CD14-positive monocyte (primary cell): ENCODE measurements at regions not wholly inside any gene's neighbourhood (a gene's known extent, or its start where the extent isn't known, plus 50 kb on each side); places are given as distances from the start of the nearest gene placed in this dataset.

Experiments used
- DNase-seq, 3 donors: peaks; one replicate each; pipeline ENCODE4 v3.0.0-alpha.2; 2011 to 2022
- H2AFZ ChIP-seq: 2 replicates; pipeline ENCODE4 v1.6.0; 2012; ENCODE audit warnings: mild to moderate bottlenecking, low read depth, low read length, inconsistent platforms; ENCODE audit not compliant: insufficient read depth, poor library complexity, severe bottlenecking
- H3K27ac ChIP-seq, 2 donors: 1 replicate in 1 of 2; 2 replicates in 1 of 2; pipeline ENCODE4 v1.5.1; 2012 to 2013; ENCODE audit warnings: low read length in 2 of 2, control low read depth in 1 of 2, inconsistent platforms in 1 of 2, low read depth in 1 of 2, mild to moderate bottlenecking in 1 of 2
- H3K27me3 ChIP-seq, 2 donors: one replicate each; pipeline versions ENCODE4 v1.6.0 to v1.6.1; 2011 to 2013; ENCODE audit warnings: low read length in 2 of 2; ENCODE audit not compliant: control insufficient read depth in 2 of 2, insufficient read depth in 2 of 2
- H3K36me3 ChIP-seq, 2 donors: replicated peaks in 1 of 2; 1 replicate in 1 of 2; 2 replicates in 1 of 2; pipeline versions ENCODE4 v1.5.1 to v1.6.1; 2012 to 2013; ENCODE audit warnings: low read length in 2 of 2, control low read depth in 1 of 2, inconsistent platforms in 1 of 2, mild to moderate bottlenecking in 1 of 2; ENCODE audit not compliant: insufficient read depth in 2 of 2, control insufficient read depth in 1 of 2
- H3K4me1 ChIP-seq, 2 donors: 1 replicate in 1 of 2; 2 replicates in 1 of 2; pipeline versions ENCODE4 v1.5.1 to v1.6.1; 2012 to 2013; ENCODE audit warnings: low read length in 2 of 2, control low read depth in 1 of 2, inconsistent platforms in 1 of 2, mild to moderate bottlenecking in 1 of 2, moderate library complexity in 1 of 2; ENCODE audit not compliant: insufficient read depth in 2 of 2, control insufficient read depth in 1 of 2
- H3K4me2 ChIP-seq: replicated peaks from 2 replicates; pipeline ENCODE3; 2012; ENCODE audit warnings: low read length, moderate library complexity, mild to moderate bottlenecking; ENCODE audit not compliant: poor library complexity, severe bottlenecking; ENCODE audit errors: extremely low read depth
- H3K4me3 ChIP-seq, 3 experiments: fragments of 200-600 bp in 1 of 3; sonication (generic) in 1 of 3; replicated peaks in 1 of 3; 1 replicate in 2 of 3; 2 replicates in 1 of 3; pipeline ENCODE4 v1.5.1; 2011 to 2013; ENCODE audit warnings: low read length in 3 of 3, mild to moderate bottlenecking in 3 of 3, control low read depth in 2 of 3, low read depth in 2 of 3, inconsistent platforms in 1 of 3, moderate library complexity in 1 of 3
- H3K79me2 ChIP-seq: 2 replicates; pipeline ENCODE4 v1.6.0; 2012; ENCODE audit warnings: mild to moderate bottlenecking, control low read depth, inconsistent platforms, low read length, moderate library complexity; ENCODE audit not compliant: insufficient read depth
- H3K9ac ChIP-seq: 2 replicates; pipeline ENCODE4 v1.6.0; 2017; ENCODE audit warnings: low read length, mild to moderate bottlenecking; ENCODE audit not compliant: insufficient read depth, poor library complexity, severe bottlenecking
- H3K9me3 ChIP-seq, 2 donors: replicated peaks in 1 of 2; 1 replicate in 1 of 2; 2 replicates in 1 of 2; pipeline versions ENCODE4 v1.5.1 to v1.6.1; 2012 to 2013; ENCODE audit warnings: low read length in 2 of 2, control low read depth in 1 of 2; ENCODE audit not compliant: control insufficient read depth in 1 of 2, insufficient read depth in 1 of 2
- H4K20me1 ChIP-seq: 2 replicates; pipeline ENCODE4 v1.6.0; 2012; ENCODE audit warnings: mild to moderate bottlenecking, low read length, control low read depth, moderate library complexity; ENCODE audit not compliant: insufficient read depth
- H3K27ac Mint-ChIP-seq, 7 donors: one replicate each; pipeline ENCODE4 v1.8.0; 2020; ENCODE audit warnings: mild to moderate bottlenecking in 7 of 7, mixed read lengths in 7 of 7, moderate library complexity in 6 of 7, inconsistent platforms in 2 of 7
- H3K27me3 Mint-ChIP-seq, 3 donors: one replicate each; pipeline ENCODE4 v1.8.0; 2021 to 2022; ENCODE audit warnings: low read depth in 3 of 3, mild to moderate bottlenecking in 3 of 3, mixed read lengths in 3 of 3, moderate library complexity in 3 of 3, inconsistent platforms in 1 of 3
- H3K36me3 Mint-ChIP-seq, 2 donors: one replicate each; pipeline ENCODE4 v1.8.0; 2020; ENCODE audit warnings: mixed read lengths in 2 of 2, inconsistent platforms in 1 of 2, mild to moderate bottlenecking in 1 of 2
- H3K4me1 Mint-ChIP-seq: one replicate; pipeline ENCODE4 v1.8.0; 2020; ENCODE audit warnings: mild to moderate bottlenecking, mixed read lengths
- H3K4me3 Mint-ChIP-seq, 2 donors: one replicate each; pipeline ENCODE4 v1.8.0; 2020; ENCODE audit warnings: mild to moderate bottlenecking in 2 of 2, mixed read lengths in 2 of 2, moderate library complexity in 1 of 2
- H3K9me3 Mint-ChIP-seq, 7 donors: one replicate each; pipeline ENCODE4 v1.8.0; 2020 to 2022; ENCODE audit warnings: mixed read lengths in 7 of 7, mild to moderate bottlenecking in 6 of 7, moderate library complexity in 6 of 7, inconsistent platforms in 2 of 7
- CTCF ChIP-seq: fragments of 200-600 bp; IDR thresholded peaks from one replicate; pipeline ENCODE4 v1.8.0; 2022; ENCODE audit warnings: antibody characterized with exemption, mild to moderate bottlenecking
- WGBS: methylation state at CpG from one replicate; pipeline ENCODE4 v1.1.5; 2013; ENCODE audit warnings: missing lambda C conversion rate; ENCODE audit not compliant: insufficient coverage; 5-methylcytosine and 5-hydroxymethylcytosine counted together
- intact Hi-C, 2 donors: fragments of 100-400 bp; cut with micrococcal nuclease; formaldehyde crosslinking; loops; one replicate each; pipeline versions ENCODE4 v1.15.0 to v1.15.1; 2023

GRCh38 chr2:120430957-120431356 lies 85.0 kb downstream of the INHBB start:
- no peak overlapping the region for H3K27ac Mint-ChIP-seq
- no peak for DNase-seq
- Histone ChIP-seq H4K20me1 (no peaks in the 10 kb centered on the region), H3K4me2 (no peak overlapping the region), H3K27me3 (no peaks in the 10 kb centered on the region), H3K9me3 (no peaks in the 10 kb centered on the region), H3K4me3 (no peak overlapping the region), H3K4me1 (no peaks in the 10 kb centered on the region), H3K9ac (no peak overlapping the region), H3K36me3 (no peaks in the 10 kb centered on the region), H3K79me2 (no peaks in the 10 kb centered on the region), H3K27ac (no peak overlapping the region), H2AFZ (no peak overlapping the region)
- WGBS: 86% methylated on average over 6 of the region's 6 CpGs
- H3K27me3 Mint-ChIP-seq: peaks cover 8 to 14% (median 9%) of the 10 kb centered on the region in 3 donors
- H3K4me1 Mint-ChIP-seq: no peaks in the 10 kb centered on the region
- peaks cover 0 to 2% (median 0%) of the 10 kb centered on the region in 7 donors for H3K9me3 Mint-ChIP-seq
- intact Hi-C loops: no loop called here
- no peak overlapping the region for H3K4me3 Mint-ChIP-seq
- H3K36me3 Mint-ChIP-seq: no peaks in the 10 kb centered on the region
- no peak for TF ChIP-seq CTCF

- Mint-ChIP-seq H3K9me3 (peaks cover 0 to 2% (median 0%) of the 10 kb centered on the region in 7 donors), H3K27me3 (peaks cover 7 to 10% (median 7%) of the 10 kb centered on the region in 3 donors)
- WGBS: 92% methylated on average over 18 of the region's 20 CpGs
These were observed 85.7 kb downstream of the INHBB start for GRCh38 chr2:120431386-120432292.

More at GRCh38 chr2:120431386-120432292, 85.7 kb downstream of the INHBB start:
- Histone ChIP-seq H3K27me3 (no peaks in the 10 kb centered on the region), H3K4me3 (no peak overlapping the region), H3K4me2 (no peak overlapping the region), H3K27ac (no peak overlapping the region), H2AFZ (no peak overlapping the region), H3K9me3 (no peaks in the 10 kb centered on the region), H4K20me1 (no peaks in the 10 kb centered on the region), H3K79me2 (no peaks in the 10 kb centered on the region), H3K4me1 (no peaks in the 10 kb centered on the region), H3K9ac (no peak overlapping the region), H3K36me3 (no peaks in the 10 kb centered on the region)
- H3K4me3 Mint-ChIP-seq: no peak overlapping the region
- H3K4me1 Mint-ChIP-seq: no peaks in the 10 kb centered on the region
- TF ChIP-seq CTCF: no peak
- no peak for DNase-seq
- intact Hi-C loops: no loop called here
- no peak overlapping the region for H3K27ac Mint-ChIP-seq
- H3K36me3 Mint-ChIP-seq: no peaks in the 10 kb centered on the region
